OCI-LY3 (cell line): ENCODE measurements at regions not wholly inside any gene's neighbourhood (a gene's known extent, or its start where the extent isn't known, plus 50 kb on each side); places are given as distances from the start of the nearest gene placed in this dataset.
A peak's percentile ranks its signal among the peaks of the same experiment; 100 is the strongest.

Experiments
- H2AFZ ChIP-seq: fragments of 200-600, 300-600 bp; shearing (Covaris generic); 2 replicates; pipeline ENCODE4 v1.6.0; 2014; ENCODE audit warnings: antibody characterized with exemption, low read depth, low read length
- H3K27ac ChIP-seq: fragments of 200-600, 300-600 bp; sonication (generic); 2 replicates; pipeline ENCODE4 v1.5.1; 2014; ENCODE audit warnings: mild to moderate bottlenecking, low read length, moderate library complexity, mixed read lengths
- H3K27me3 ChIP-seq: fragments of 200-600, 300-600 bp; sonication (generic); 2 replicates; pipeline ENCODE4 v1.6.1; 2014; ENCODE audit warnings: low read depth, low read length, mixed read lengths
- H3K36me3 ChIP-seq: fragments of 200-600, 300-600 bp; sonication (generic); replicated peaks from 2 replicates; pipeline ENCODE3; 2014; ENCODE audit warnings: low read depth, low read length, mixed read lengths
- H3K4me1 ChIP-seq: fragments of 300-600, 200-600 bp; sonication (generic); 2 replicates; pipeline ENCODE4 v1.6.1; 2014; ENCODE audit warnings: low read length, mixed read lengths
- H3K4me2 ChIP-seq: fragments of 200-600, 300-600 bp; sonication (generic); 2 replicates; pipeline ENCODE4 v1.6.1; 2014; ENCODE audit warnings: low read length, mixed read lengths
- H3K4me3 ChIP-seq: fragments of 300-600, 200-600 bp; sonication (generic); 2 replicates; pipeline ENCODE4 v1.5.1; 2014; ENCODE audit warnings: antibody characterized with exemption, mild to moderate bottlenecking, low read length, moderate library complexity
- H3K79me2 ChIP-seq: fragments of 300-600, 200-600 bp; shearing (Covaris generic); 2 replicates; pipeline ENCODE4 v1.6.1; 2014; ENCODE audit warnings: mild to moderate bottlenecking, low read length, mixed read lengths
- H3K9ac ChIP-seq: fragments of 300-600, 200-600 bp; shearing (Covaris generic); 2 replicates; pipeline ENCODE4 v1.6.0; 2014; ENCODE audit warnings: mild to moderate bottlenecking, low read length, moderate library complexity
- H3K9me3 ChIP-seq: fragments of 200-600, 300-600 bp; shearing (Covaris generic); 2 replicates; pipeline ENCODE4 v1.6.1; 2014; ENCODE audit warnings: low read length, mixed read lengths; ENCODE audit not compliant: insufficient read depth
- H4K20me1 ChIP-seq: fragments of 200-600, 300-600 bp; sonication (generic); 2 replicates; pipeline ENCODE4 v1.6.1; 2016; ENCODE audit warnings: low read length, mixed read lengths; ENCODE audit not compliant: insufficient read depth
- CTCF ChIP-seq: fragments of 200-600, 300-600 bp; sonication (generic); IDR thresholded peaks from 2 replicates; pipeline ENCODE4 v1.5.1; 2014; ENCODE audit warnings: antibody characterized with exemption, low read length, low read depth
- EZH2phosphoT487 ChIP-seq: fragments of 200-600 bp; shearing (Covaris generic); IDR thresholded peaks from 2 replicates; pipeline ENCODE4 v1.6.1; 2018; ENCODE audit warnings: antibody characterized with exemption, mixed run types, low read depth

- no peak overlapping the region for H2AFZ ChIP-seq
- peaks cover 33% of the 10 kb centered on the region for H3K4me1 ChIP-seq
- H3K4me3 ChIP-seq, result no peak overlapping the region
- no peaks in the 10 kb centered on the region for H3K36me3 ChIP-seq
- H3K27ac ChIP-seq, result no peak overlapping the region
- H3K27me3 ChIP-seq, result peaks cover 82% of the 10 kb centered on the region
- H3K4me2 ChIP-seq, result no peak overlapping the region
- TF ChIP-seq CTCF (no peak), EZH2phosphoT487 (no peak)
- H3K79me2 ChIP-seq, result no peaks in the 10 kb centered on the region
- peaks cover 3% of the 10 kb centered on the region; the same call in 1 of the 2 replicates for H4K20me1 ChIP-seq
- no peak overlapping the region for H3K9ac ChIP-seq
- 0 out of 2 replicates have a peak, but pooled peaks cover 3% of the 10 kb centered on the region for H3K9me3 ChIP-seq
Measured at GRCh38 chr6:157757430-157758403, 65.3 kb upstream of the SNX9 start.

- no peak overlapping the region for H3K4me2 ChIP-seq
- H3K27ac ChIP-seq, result no peak overlapping the region
- no peak overlapping the region for H3K4me3 ChIP-seq
- H3K79me2 ChIP-seq, result no peaks in the 10 kb centered on the region
- H2AFZ ChIP-seq, result no peak overlapping the region
- H3K9me3 ChIP-seq, result 0 out of 2 replicates have a peak, but pooled peaks cover under 1% of the 10 kb centered on the region
- H4K20me1 ChIP-seq, result peaks cover 3% of the 10 kb centered on the region; the same call in 1 of the 2 replicates
- H3K27me3 ChIP-seq, result peaks cover 78% of the 10 kb centered on the region
- TF ChIP-seq CTCF (no peak), EZH2phosphoT487 (no peak)
- peaks cover 41% of the 10 kb centered on the region for H3K4me1 ChIP-seq
- H3K9ac ChIP-seq, result no peak overlapping the region
- no peaks in the 10 kb centered on the region for H3K36me3 ChIP-seq
Measured at GRCh38 chr6:157758516-157759023, 64.5 kb upstream of the SNX9 start.

- Histone ChIP-seq H3K79me2 (no peaks in the 10 kb centered on the region), H3K9me3 (no peaks in the 10 kb centered on the region), H4K20me1 (peaks cover 3% of the 10 kb centered on the region; the same call in 1 of the 2 replicates), H3K27ac (no peak overlapping the region), H2AFZ (no peak overlapping the region), H3K4me3 (no peak overlapping the region), H3K27me3 (peaks cover 73% of the 10 kb centered on the region), H3K4me1 (peaks cover 45% of the 10 kb centered on the region), H3K9ac (no peak overlapping the region), H3K36me3 (no peaks in the 10 kb centered on the region), H3K4me2 (no peak overlapping the region)
- TF ChIP-seq EZH2phosphoT487 (no peak), CTCF (no peak)
Measured at GRCh38 chr6:157759028-157759427, 64.0 kb upstream of the SNX9 start.

GRCh38 chr6:157760137-157760536, 62.9 kb upstream of the SNX9 start:
- Histone ChIP-seq H3K4me2 (no peak overlapping the region), H3K36me3 (no peaks in the 10 kb centered on the region), H3K4me3 (no peak overlapping the region), H4K20me1 (peaks cover 3% of the 10 kb centered on the region; the same call in 1 of the 2 replicates), H3K27ac (no peak overlapping the region), H3K4me1 (peaks cover 51% of the 10 kb centered on the region), H3K9ac (no peak overlapping the region), H3K27me3 (peaks cover 65% of the 10 kb centered on the region), H3K9me3 (no peaks in the 10 kb centered on the region), H3K79me2 (no peaks in the 10 kb centered on the region), H2AFZ (no peak overlapping the region)
- TF ChIP-seq CTCF (peak; percentile 13; the same call in 1 of the 2 replicates), EZH2phosphoT487 (no peak)
